Forelimb muscle (tissue), 1 donor: ENCODE measurements at regions not wholly inside any gene's neighbourhood (a gene's known extent, or its start where the extent isn't known, plus 50 kb on each side); places are given as distances from the start of the nearest gene placed in this dataset.
"Not testable (repeated sequence)": the region's sequence is repeated elsewhere in the genome, so short reads cannot be mapped to it uniquely, and the experiment has no call there.

Experiments used
- DNase-seq: peaks from one replicate; pipeline ENCODE4 v3.0.0-alpha.2; 2013; ENCODE audit warnings: low read depth

GRCh38 chr21:35473496-35473895 lies 424.4 kb upstream of the RUNX1 start:
- DNase-seq, result no peak

GRCh38 chr21:35470522-35470921 lies 421.4 kb upstream of the RUNX1 start:
- no peak for DNase-seq

- DNase-seq, result no peak
Observed at GRCh38 chr21:35469498-35469897, 420.4 kb upstream of the RUNX1 start.

- DNase-seq, result no peak
Observed at GRCh38 chr21:35468991-35469390, 419.9 kb upstream of the RUNX1 start.

DNA sequence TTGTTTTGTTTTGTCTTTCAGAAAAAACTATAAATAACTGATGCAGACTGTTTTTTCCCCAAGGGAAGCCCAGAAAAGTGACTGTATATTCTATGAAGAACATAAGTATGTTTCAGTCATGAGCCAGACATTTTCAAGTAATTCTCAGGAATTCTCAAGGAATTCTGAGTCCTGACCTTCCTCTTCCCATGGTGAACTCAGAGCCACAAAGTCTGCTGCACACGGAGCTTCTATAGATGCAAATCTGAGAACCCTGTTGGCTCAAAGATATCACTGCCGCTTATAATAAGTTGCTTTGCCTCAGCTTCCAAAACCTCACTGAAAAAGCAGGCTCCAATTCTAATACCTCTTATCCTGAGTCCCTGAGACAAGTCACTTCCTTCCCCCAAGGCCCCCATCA lies 418.5 kb upstream of the RUNX1 start:
- DNase-seq, result no peak

GRCh38 chr21:35466681-35467080 lies 417.6 kb upstream of the RUNX1 start:
- not testable (repeated sequence) for DNase-seq

DNA sequence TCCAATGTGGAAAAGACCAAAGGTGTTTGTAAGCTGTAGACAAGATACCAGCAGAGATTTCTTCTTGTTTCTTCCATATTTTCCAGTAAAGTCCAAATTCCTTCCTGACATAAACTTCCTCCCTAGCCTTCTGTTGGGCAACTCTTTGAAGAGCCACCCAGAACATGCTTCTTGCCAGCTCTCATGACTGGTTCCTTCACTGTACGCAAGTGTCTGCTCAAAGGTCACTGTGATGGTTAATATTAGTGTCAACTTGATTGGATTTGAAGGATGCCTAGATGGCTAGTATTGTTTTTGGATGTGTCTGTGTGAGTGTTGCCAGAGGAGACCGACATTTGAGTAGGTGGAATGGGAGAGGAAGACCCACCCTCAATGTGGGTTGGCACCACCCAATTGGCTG lies 416.6 kb upstream of the RUNX1 start:
- DNase-seq, result no peak

- no peak for DNase-seq
Observed at GRCh38 chr21:35461700-35462099, 412.6 kb upstream of the RUNX1 start.

- no peak for DNase-seq
Observed at GRCh38 chr21:35460441-35460840, 411.3 kb upstream of the RUNX1 start.

DNA sequence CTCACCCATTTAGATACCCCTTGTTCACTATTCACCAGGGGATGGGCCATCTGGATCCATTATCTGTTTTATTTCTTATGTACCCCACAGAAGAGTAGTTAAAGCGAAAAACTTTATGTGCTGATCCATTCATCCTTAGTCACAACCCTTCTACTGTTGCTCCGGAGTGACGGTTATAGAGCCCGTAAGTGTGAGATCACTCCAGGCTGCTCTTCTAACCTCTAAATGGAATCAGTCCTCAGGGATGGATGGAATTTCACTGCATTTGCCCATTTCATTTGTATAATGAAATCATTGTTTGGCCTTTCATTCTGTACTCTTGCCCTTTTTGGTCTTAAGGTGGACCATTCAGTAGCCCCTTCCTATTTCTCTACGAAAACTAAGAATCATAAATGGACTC lies 409.3 kb upstream of the RUNX1 start:
- no peak for DNase-seq

GRCh38 chr21:35457097-35457804 lies 408.1 kb upstream of the RUNX1 start:
- DNase-seq, result no peak

- DNase-seq, result no peak
Observed at GRCh38 chr21:35451276-35451675, 402.2 kb upstream of the RUNX1 start.

- DNase-seq, result no peak
Observed at GRCh38 chr21:35450830-35451229, 401.7 kb upstream of the RUNX1 start.

GRCh38 chr21:35449846-35450245 lies 400.7 kb upstream of the RUNX1 start:
- DNase-seq, result no peak

DNA sequence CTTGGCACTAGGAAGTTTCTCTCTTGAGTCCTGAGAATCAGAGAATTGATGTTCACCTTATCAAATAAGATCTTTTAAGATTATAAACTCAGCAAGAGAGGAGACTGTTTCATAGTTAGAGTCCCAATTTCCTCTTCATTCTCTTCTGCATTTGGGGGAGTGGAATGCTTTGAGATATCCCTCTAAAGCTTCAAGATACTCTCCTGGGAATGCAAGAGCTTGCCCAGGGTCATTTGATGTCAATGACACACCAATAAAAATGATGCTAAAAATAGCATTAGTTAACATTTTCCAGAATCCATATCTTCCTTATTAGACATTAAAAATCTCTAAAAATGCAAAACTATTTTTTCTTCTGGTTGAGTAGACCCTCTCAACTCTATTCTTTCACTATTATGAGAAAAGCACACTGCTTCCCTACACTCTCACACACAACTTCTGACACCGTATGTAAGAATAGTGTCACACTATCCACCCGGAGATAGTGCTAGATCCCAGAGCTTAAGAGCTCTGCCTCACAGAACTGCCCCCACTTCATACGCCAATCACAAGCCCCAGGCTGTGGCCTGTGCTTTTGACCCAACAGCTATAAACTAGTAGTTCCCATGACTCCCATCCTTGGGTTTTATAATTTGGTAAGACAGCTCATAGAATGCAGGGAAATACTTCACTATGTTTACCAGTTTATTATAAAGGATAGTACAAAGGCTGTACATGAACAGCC lies 399.9 kb upstream of the RUNX1 start:
- no peak for DNase-seq

GRCh38 chr21:35444391-35444790 lies 395.3 kb upstream of the RUNX1 start:
- DNase-seq, result no peak

- DNase-seq, result no peak
Observed at GRCh38 chr21:35441868-35442582, 392.9 kb upstream of the RUNX1 start.

DNA sequence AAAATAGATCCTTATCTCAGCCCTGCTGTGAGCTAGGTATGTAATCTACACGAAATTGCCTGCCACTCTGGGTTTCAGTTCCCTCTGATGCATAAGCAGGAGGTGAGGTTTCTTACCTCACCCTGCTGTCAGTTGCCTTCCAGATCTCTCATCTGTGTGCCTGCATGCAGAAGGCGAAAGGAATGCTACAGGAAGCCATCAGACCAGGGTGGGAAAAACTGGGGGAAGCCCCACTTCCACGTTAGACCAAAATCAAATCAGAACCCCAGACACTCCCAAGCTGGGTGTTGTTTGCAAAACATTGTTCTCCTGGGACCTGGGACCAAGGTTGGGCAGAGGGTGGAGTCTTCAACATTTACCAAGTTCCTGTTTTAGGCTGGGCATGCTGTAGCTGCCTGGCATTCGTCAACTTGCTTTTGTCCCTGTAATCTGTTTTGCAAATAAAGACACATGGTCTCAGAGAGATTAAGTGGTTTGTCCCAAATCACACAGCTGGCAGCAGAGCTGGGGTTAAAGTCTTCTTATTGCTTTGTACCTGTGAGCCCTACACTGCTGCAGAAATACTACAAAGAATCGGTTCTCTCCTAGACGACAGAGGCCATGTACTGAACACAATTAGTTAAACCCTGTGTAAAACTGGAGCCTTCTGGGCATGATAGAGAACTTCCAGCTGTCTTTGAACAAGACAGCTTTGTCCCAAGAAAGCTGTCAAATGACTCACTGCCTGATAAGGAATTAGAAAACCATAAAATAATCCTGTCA lies 389.7 kb upstream of the RUNX1 start:
- DNase-seq, result no peak

DNA sequence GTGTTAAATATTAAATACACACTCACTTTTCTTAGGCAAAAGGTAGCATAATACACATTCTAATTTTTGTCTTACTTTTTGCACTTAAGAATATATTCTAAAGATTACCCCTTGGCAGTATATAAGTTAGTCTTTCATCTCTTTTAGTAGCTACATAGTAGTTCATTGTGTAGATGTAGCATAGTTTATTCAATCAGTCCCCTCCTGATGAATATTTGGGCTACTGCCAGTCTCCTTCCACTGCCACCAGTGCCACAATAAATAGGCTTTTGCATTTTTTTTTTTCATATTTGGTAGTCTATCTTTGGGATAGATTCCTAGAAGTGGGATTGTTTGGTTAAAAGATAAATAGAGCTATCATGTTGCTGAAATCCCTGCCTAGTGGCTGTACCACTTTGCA lies 388.8 kb upstream of the RUNX1 start:
- DNase-seq, result no peak

GRCh38 chr21:35436899-35437298 lies 387.8 kb upstream of the RUNX1 start:
- no peak for DNase-seq

DNA sequence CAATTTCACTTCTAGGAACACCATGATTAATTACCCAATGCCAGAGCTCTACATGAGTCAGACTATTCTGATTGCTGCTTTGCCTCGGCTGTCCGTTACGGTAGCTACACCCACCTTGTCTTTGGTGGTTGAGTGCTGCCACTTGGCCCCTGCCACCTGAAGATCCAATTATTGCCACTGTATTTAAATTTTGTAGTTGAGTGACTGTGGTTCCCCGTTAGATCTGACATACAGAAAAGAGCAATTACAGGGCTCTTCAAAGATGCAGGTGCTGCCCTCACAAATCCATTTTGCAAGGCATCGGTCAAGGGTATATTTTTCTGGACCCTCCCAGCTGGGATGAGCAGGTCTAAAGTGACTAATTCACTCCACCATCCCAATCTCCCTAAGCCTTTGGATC lies 383.5 kb upstream of the RUNX1 start:
- DNase-seq, result not testable (repeated sequence)

DNA sequence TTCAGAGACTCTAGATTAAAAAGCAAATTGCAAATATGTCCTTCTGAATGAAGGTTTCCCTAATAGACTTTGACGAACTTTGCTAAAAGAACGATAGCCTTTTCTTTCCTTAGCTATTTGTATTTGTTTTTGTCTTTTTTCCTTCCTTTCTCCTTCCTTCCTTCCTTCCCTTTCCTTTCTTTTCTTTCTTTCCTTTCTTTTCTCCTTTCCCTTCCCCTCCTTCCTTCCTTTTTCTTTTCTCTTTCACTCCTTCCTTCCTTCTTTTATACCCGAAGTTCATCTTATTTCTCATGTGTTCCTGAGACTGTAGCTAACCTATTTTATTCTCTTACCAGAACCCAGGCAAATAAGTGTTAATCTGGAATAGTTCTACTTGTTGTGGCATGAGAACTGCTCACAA lies 381.2 kb upstream of the RUNX1 start:
- no peak for DNase-seq
